HTR-8/SVneo (cell line): ENCODE measurements at regions not wholly inside any gene's neighbourhood (a gene's known extent, or its start where the extent isn't known, plus 50 kb on each side); places are given as distances from the start of the nearest gene placed in this dataset.

ENCODE experiments used
- DNase-seq: peaks from one replicate; pipeline ENCODE4 v3.0.0; 2011; ENCODE audit warnings: low spot score, mixed read lengths; ENCODE audit not compliant: insufficient read length
- FAIRE-seq: peaks from 2 replicates; lab custom pipeline; 2011; peaks lifted over from hg19 to GRCh38; lab: Jason Lieb, UNC

GRCh38 chr14:96978525-96979272, 181.5 kb downstream of the VRK1 start:
- no peak for DNase-seq
- no peak for FAIRE-seq

- no peak for DNase-seq
- no peak for FAIRE-seq
Observed at GRCh38 chr14:96979611-96980074, 182.5 kb downstream of the VRK1 start.

- DNase-seq, result no peak
- no peak for FAIRE-seq
Observed at GRCh38 chr14:96980835-96981234, 183.7 kb downstream of the VRK1 start.

GRCh38 chr14:96986256-96987085, 189.3 kb downstream of the VRK1 start:
- FAIRE-seq (no peak), DNase-seq (no peak)

GRCh38 chr14:96987086-96987474, 189.9 kb downstream of the VRK1 start:
- DNase-seq (no peak), FAIRE-seq (no peak)

- DNase-seq (no peak), FAIRE-seq (no peak)
Observed at GRCh38 chr14:96987771-96988170, 190.6 kb downstream of the VRK1 start.

GRCh38 chr14:96989306-96989705, 192.1 kb downstream of the VRK1 start:
- DNase-seq, result no peak
- no peak for FAIRE-seq

- DNase-seq, result no peak
- FAIRE-seq, result no peak
Observed at GRCh38 chr14:96991226-96991625, 194.0 kb downstream of the VRK1 start.

GRCh38 chr14:96994999-96995398, 197.8 kb downstream of the VRK1 start:
- no peak for FAIRE-seq
- DNase-seq, result no peak

- no peak for DNase-seq
- no peak for FAIRE-seq
Observed at GRCh38 chr14:96997269-96997668, 200.1 kb downstream of the VRK1 start.

GRCh38 chr14:96997996-96998395, 200.8 kb downstream of the VRK1 start:
- DNase-seq (no peak), FAIRE-seq (no peak)

GRCh38 chr14:96999654-97000155, 202.5 kb downstream of the VRK1 start:
- FAIRE-seq (no peak), DNase-seq (no peak)

GRCh38 chr14:97002454-97002853, 205.3 kb downstream of the VRK1 start:
- FAIRE-seq, result peak; percentile 31
- no peak for DNase-seq

GRCh38 chr14:97005934-97006333, 208.8 kb downstream of the VRK1 start:
- FAIRE-seq (no peak), DNase-seq (no peak)

- no peak for FAIRE-seq
- no peak for DNase-seq
Observed at GRCh38 chr14:97010491-97011160, 213.4 kb downstream of the VRK1 start.

- no peak for DNase-seq
Observed at GRCh38 chr14:97013878-97014277, 216.7 kb downstream of the VRK1 start.

GRCh38 chr14:97021001-97021400, 223.8 kb downstream of the VRK1 start:
- DNase-seq (no peak), FAIRE-seq (no peak)

More at GRCh38 chr14:97013878-97014277, 216.7 kb downstream of the VRK1 start:
- no peak for FAIRE-seq

- FAIRE-seq (no peak), DNase-seq (peak; percentile 20)
Observed at GRCh38 chr14:97021571-97022168, 224.5 kb downstream of the VRK1 start.

- no peak for DNase-seq
- FAIRE-seq, result no peak
Observed at GRCh38 chr14:97022741-97023140, 225.6 kb downstream of the VRK1 start.

- no peak for FAIRE-seq
- DNase-seq, result no peak
Observed at GRCh38 chr14:97023871-97024270, 226.7 kb downstream of the VRK1 start.
